SK-N-MC (cell line): ENCODE measurements at regions not wholly inside any gene's neighbourhood (a gene's known extent, or its start where the extent isn't known, plus 50 kb on each side); places are given as distances from the start of the nearest gene placed in this dataset.

ENCODE experiments used
- DNase-seq: peaks from one replicate; pipeline ENCODE4 v3.0.0-alpha.2; 2011; ENCODE audit warnings: low read depth, low spot score
- H3K27ac ChIP-seq: fragments of 200-600 bp; sonication (generic); 2 replicates; pipeline ENCODE4 v1.5.1; 2016; ENCODE audit warnings: mixed run types
- H3K36me3 ChIP-seq: fragments of 200-600 bp; sonication (generic); 2 replicates; pipeline ENCODE4 v1.6.1; 2017; ENCODE audit warnings: antibody characterized with exemption, low read length, mixed read lengths; ENCODE audit not compliant: insufficient read depth
- H3K4me3 ChIP-seq: fragments of 200-600 bp; sonication (generic); 2 replicates; pipeline ENCODE4 v1.5.1; 2016
- H3K9ac ChIP-seq: fragments of 200-600 bp; sonication (generic); 2 replicates; pipeline ENCODE4 v1.8.0; 2017; ENCODE audit warnings: mixed run types, mixed read lengths; ENCODE audit not compliant: insufficient read length
- H3K9me3 ChIP-seq: fragments of 200-600 bp; sonication (generic); 2 replicates; pipeline ENCODE4 v1.6.1; 2017; ENCODE audit warnings: low read depth, mild to moderate bottlenecking, antibody characterized with exemption, low read length, moderate library complexity, mixed read lengths
- EZH2 ChIP-seq: fragments of 200-600 bp; sonication (generic); IDR thresholded peaks from one replicate; pipeline ENCODE4 v1.6.1; 2017; ENCODE audit warnings: antibody characterized with exemption
- FOXP2 ChIP-seq: optimal IDR thresholded peaks from 2 replicates; pipeline ENCODE3; 2011; ENCODE audit warnings: mild to moderate bottlenecking, moderate library complexity; ENCODE audit not compliant: insufficient read depth; ENCODE audit errors: extremely low read length, control extremely low read depth
- POLR2AphosphoS5 ChIP-seq: IDR thresholded peaks from 2 replicates; pipeline ENCODE4 v1.6.1; 2012; ENCODE audit warnings: mild to moderate bottlenecking, low read depth, low read length, borderline replicate concordance

- TF ChIP-seq EZH2 (no peak), FOXP2 (no peak), POLR2AphosphoS5 (no peak)
- no peaks in the 10 kb centered on the region for H3K9me3 ChIP-seq
- H3K36me3 ChIP-seq: no peaks in the 10 kb centered on the region
- H3K4me3 ChIP-seq: no peak overlapping the region
- no peak overlapping the region for H3K9ac ChIP-seq
- no peak overlapping the region for H3K27ac ChIP-seq
- no peak for DNase-seq
These were observed 146.3 kb upstream of the VEPH1 start for GRCh38 chr3:157649511-157649910.

DNA sequence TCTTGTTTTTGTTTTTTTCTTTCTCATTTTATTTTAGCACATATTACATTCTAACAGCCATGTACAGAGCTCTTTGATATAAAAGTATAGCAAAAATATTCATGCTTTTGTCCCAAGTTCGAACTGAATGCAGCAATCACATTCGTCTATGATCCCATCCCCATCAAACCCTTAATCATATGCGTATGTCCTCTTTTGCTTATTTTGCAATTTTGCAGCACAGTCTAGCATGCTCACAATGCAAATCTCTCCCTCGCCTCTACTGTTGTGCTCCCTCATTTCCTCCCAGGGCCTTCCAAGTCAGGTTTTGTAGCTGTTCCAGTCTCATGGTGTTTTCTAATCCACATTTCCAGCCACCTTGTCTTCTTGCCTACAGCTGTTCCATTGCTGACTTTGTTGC lies 144.6 kb upstream of the VEPH1 start:
- no peak overlapping the region for H3K9ac ChIP-seq

DNA sequence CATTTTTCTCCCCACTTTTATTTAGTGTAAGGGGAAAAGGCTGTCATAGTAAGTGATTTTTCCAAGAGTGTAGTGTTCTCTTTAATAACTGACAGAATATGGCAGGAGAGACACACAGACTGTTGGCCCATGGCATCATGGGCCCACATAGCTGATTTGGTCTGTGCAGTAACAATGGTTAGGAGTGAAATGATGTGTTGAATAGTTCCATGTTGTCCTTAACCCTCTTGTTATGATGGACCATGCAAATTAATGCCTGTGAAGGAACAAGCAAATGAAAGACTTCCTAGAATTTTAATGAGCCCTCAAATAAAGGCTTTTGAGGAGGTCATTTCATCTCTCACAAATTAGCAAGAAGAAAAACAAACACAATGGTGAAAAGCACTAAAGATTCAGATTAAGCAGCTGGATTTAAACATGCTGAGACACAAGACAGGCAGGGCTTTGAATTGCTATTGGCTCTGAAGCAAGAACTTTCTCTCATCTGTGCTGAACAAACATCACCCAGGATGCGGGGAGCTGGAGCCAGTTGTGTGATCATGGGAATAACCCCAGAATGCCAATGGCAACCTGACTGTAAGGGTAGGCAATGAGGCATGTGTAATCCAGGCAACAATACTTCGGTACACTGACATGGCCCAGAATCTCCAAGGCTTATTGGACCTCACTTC lies 136.7 kb upstream of the VEPH1 start:
- TF ChIP-seq POLR2AphosphoS5 (no peak), EZH2 (no peak), FOXP2 (no peak)

More for the DNA sequence above, 144.6 kb upstream of the VEPH1 start:
- Histone ChIP-seq H3K9me3 (no peaks in the 10 kb centered on the region), H3K4me3 (no peak overlapping the region), H3K27ac (no peak overlapping the region), H3K36me3 (no peaks in the 10 kb centered on the region)
- no peak for TF ChIP-seq FOXP2
- no peak for TF ChIP-seq EZH2
- TF ChIP-seq POLR2AphosphoS5: no peak
- no peak for DNase-seq

DNA sequence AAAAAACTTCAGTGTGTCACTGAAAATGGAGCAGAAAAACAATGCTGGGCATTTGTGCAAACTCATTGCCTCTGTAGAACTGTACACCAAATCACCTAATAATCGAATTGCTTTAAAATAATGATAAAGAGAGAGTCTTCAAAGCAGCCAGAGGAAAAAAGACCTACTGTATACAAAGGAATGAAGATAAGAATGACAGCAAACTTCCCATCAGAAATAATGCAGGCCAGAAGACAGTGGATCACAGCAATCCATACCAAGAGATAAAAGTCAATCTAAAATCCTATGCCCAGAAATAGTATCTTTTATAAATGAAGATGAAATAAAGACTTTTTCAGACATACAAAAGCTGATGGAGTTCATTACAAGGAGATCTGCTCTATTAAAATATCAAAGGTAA lies 134.7 kb upstream of the VEPH1 start:
- TF ChIP-seq FOXP2 (no peak), POLR2AphosphoS5 (no peak), EZH2 (no peak)
- Histone ChIP-seq H3K4me3 (no peak overlapping the region), H3K27ac (no peak overlapping the region), H3K36me3 (no peaks in the 10 kb centered on the region), H3K9me3 (no peaks in the 10 kb centered on the region), H3K9ac (no peak overlapping the region)
- no peak for DNase-seq

More for the DNA sequence above, 136.7 kb upstream of the VEPH1 start:
- H3K9me3 ChIP-seq: no peaks in the 10 kb centered on the region
- H3K4me3 ChIP-seq: no peak overlapping the region
- H3K36me3 ChIP-seq: no peaks in the 10 kb centered on the region
- no peak for DNase-seq
- H3K9ac ChIP-seq: no peak overlapping the region
- H3K27ac ChIP-seq: no peak overlapping the region

- Histone ChIP-seq H3K9me3 (no peaks in the 10 kb centered on the region), H3K36me3 (no peaks in the 10 kb centered on the region), H3K4me3 (no peak overlapping the region), H3K27ac (no peak overlapping the region), H3K9ac (no peak overlapping the region)
- no peak for DNase-seq
- no peak for TF ChIP-seq POLR2AphosphoS5
These were observed 130.0 kb upstream of the VEPH1 start for GRCh38 chr3:157633241-157633640.

- Histone ChIP-seq H3K27ac (no peak overlapping the region), H3K9me3 (no peaks in the 10 kb centered on the region), H3K9ac (no peak overlapping the region), H3K36me3 (no peaks in the 10 kb centered on the region), H3K4me3 (no peak overlapping the region)
- DNase-seq: no peak
- TF ChIP-seq EZH2 (no peak), FOXP2 (no peak), POLR2AphosphoS5 (no peak)
These were observed 128.9 kb upstream of the VEPH1 start for GRCh38 chr3:157632075-157632474.

DNA sequence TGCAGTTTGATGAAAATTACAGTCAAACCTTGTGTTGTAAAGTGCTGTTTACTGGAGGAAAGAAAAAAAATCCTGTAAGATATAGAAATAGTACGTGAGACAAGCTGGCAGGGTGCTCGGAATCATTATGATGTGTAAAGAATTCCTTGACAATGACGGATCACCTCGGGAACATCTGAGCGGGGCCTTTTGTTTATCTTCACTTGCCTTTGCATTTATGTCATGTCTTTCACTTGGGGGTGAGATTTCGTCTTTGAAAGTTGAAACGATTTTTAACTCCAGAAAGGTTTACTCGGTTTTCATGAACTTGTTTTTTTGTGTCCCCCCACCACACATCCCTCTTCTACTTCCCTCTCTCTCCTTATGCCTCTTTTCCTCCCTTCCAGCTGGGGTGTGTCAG lies 128.3 kb upstream of the VEPH1 start:
- Histone ChIP-seq H3K4me3 (no peak overlapping the region), H3K9ac (no peak overlapping the region), H3K27ac (no peak overlapping the region), H3K9me3 (no peaks in the 10 kb centered on the region), H3K36me3 (no peaks in the 10 kb centered on the region)
- DNase-seq: no peak
- TF ChIP-seq EZH2 (no peak), FOXP2 (no peak), POLR2AphosphoS5 (no peak)

DNA sequence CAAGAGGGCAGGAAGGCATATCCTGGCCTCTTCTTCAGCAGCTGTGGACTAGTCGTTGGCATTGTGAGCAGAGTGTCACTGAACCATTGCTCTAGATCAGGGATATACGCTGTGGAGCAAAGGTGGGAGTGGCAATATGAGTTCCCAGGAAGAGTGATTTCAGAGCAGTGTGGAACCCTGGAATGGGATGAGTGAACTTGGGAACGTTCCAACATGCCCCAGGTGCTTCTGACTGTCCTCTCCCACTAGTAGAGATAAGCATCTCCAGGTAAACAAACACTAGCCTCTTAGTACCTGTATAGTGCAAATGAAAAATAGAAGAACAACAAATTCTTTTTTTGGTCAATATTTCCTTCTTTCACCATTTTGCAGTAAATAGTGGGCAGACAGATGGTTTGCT lies 123.6 kb upstream of the VEPH1 start:
- DNase-seq: no peak
- Histone ChIP-seq H3K9me3 (no peaks in the 10 kb centered on the region), H3K36me3 (no peaks in the 10 kb centered on the region), H3K4me3 (no peak overlapping the region), H3K9ac (no peak overlapping the region), H3K27ac (no peak overlapping the region)
- no peak for TF ChIP-seq POLR2AphosphoS5
- TF ChIP-seq FOXP2: no peak
- no peak for TF ChIP-seq EZH2

DNA sequence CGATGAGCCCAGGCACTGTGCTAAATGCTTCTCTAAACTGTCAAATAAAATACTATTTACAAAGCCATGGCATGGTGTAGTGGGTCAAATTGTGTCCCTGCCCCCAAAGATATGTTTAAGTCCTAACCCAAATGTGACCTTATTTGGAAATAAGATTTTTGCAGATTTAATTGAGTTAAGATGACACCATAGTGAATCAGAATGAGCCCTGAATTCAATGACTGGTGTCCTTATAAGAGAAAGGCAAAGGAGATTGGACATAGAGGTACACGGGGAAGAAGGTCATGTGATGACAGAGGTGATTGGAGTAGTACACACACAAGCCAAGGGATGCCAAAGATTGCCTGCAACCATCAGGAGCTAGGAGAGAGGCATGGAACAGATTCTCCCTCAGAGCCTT lies 121.6 kb upstream of the VEPH1 start:
- no peak for TF ChIP-seq EZH2
- no peak for TF ChIP-seq FOXP2
- no peak for TF ChIP-seq POLR2AphosphoS5

More for the DNA sequence above, 121.6 kb upstream of the VEPH1 start:
- no peaks in the 10 kb centered on the region for H3K36me3 ChIP-seq
- no peak overlapping the region for H3K9ac ChIP-seq
- H3K27ac ChIP-seq: no peak overlapping the region
- DNase-seq: no peak
- no peaks in the 10 kb centered on the region for H3K9me3 ChIP-seq
- no peak overlapping the region for H3K4me3 ChIP-seq
